GM04504 (cell line): ENCODE measurements at regions not wholly inside any gene's neighbourhood (a gene's known extent, or its start where the extent isn't known, plus 50 kb on each side); places are given as distances from the start of the nearest gene placed in this dataset.

Source experiments
- DNase-seq: peaks from one replicate; pipeline ENCODE4 v3.0.0-alpha.2; 2012; ENCODE audit warnings: low read depth

DNA sequence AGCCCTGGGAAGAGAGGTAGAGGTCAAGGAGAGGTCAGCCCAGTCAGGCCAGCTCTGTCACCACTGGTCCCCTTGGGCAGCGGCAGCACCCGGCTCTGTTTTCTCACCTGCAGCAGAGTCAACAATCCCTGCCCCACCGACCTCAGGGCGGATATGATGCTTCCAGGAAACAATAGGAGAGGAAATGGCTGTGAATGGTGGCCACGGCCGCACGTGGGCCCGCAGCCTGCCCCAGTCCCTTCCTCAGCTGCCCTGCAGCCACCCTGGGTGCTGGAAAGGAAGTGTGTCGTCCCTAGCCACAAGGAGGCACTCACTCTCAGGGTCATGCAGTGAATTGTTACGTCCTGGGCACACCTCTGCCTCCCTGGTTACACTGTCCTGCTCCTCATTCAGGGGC lies 92.5 kb upstream of the ENPP6 start:
- no peak for DNase-seq

DNA sequence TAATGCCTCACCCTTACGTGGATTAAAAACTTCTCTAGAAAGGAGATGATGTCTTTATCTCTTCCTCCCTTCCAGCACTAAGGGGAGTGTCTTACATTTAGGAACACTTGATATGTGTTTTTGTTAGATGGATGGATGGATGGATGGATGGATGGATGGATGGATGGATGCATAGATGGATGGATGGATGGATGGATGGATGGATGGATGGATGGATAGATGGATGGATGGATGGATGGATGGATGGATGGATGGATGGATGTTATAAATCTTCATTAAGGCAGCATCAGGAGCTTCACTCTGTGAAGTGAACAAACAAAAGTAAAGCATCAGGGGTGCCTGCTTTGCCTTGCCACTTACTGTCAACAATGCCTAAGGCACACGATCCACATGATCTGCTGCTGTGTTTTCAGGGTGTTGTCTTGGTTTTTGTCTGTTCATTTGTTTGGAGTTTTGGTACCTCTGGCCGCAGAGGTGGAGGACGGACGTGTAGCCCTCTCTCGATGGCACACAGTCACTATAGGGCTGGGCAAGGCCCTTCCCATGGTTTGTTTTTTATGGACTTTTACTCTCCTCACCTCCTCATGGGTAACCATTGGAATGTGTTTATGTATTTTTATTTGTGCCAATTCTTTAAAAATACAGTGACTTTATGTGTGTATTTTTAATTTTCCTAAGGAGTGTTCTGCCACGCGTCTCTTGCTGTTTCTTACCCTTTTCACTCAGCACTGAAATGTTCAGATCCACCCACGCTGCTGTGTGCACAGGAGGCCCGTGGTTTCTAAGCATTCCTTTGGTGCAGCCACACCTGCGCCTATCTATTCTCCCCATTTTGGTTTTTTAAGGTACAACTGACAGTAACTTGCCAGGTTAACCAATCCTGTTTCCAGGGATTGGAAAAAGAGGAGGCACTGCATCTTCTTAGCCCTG lies 91.8 kb upstream of the ENPP6 start:
- no peak for DNase-seq

DNA sequence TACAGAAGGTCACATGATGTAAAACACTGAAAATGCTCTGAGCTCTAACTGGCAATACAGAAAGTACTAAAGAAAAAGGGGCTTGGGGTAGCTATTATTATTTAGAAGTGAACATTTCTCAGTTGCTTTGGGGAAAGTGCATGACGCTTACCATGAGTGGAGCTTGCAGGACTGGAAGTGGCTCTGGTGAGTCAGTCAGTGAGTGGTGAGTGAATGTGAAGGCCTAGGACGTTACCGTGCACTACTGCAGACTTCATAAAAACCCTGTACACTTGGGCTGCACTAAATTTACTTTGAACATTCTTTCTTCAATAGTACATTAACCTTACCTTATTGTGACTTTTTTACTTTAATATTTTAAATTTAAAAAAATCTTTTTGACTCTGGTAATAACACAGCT lies 89.3 kb upstream of the ENPP6 start:
- no peak for DNase-seq

DNA sequence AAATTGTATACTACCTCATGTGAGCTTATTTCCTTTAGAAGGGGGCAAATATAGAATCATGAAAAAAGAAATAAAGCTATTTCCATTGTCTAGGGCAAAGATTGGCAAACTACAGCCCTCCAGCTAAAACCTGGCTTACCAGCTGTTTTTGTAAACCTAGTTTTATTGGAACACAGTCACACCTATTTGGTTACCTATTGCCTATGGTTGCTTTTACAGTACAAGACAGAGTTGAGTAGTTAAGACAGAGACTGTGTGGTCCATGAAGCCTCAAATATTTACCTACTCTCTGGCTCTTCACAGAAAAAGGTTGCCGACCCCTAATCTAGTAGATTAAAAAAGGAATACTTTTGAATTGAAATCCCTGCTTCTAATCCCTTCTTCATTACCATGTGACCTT lies 88.8 kb upstream of the ENPP6 start:
- no peak for DNase-seq

DNA sequence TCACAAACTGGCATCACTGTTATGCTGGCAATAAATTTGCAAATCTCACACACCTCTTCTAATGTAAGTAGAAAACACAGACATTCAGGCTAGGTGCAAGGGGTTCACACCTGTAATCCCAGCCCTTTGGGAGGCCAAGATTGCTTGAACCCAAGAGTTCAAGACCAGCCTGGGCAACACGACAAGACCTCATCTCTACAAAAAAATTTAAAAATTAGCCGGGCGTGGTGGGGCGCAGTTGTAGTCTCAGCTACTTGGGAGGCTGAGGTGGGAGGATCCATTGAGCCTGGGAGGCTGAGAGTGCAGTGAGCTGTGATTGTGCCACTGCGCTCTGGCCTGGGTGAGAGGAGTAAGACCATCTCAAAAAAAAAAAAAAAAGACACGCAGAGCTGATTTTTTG lies 83.1 kb upstream of the ENPP6 start:
- no peak for DNase-seq

DNA sequence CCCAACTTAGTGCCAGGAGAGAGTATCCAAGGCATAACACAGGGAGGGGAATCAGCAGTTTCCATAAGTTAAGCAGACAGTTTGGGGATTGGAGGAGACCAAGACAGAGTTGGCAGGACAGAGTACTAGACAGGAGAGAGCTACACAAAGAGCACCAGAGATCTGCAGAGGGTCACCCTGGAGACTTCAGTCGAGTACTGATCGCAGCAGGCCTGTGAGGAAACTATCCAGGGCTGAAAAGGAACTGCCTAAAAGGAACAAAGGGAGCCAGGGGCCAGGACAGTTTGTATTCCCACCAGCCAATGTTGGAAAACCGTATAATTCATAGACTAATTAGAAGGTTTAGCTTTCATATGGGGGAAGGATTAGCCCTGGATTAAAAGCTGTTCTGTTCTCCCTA lies 80.6 kb upstream of the ENPP6 start:
- DNase-seq: no peak

DNA sequence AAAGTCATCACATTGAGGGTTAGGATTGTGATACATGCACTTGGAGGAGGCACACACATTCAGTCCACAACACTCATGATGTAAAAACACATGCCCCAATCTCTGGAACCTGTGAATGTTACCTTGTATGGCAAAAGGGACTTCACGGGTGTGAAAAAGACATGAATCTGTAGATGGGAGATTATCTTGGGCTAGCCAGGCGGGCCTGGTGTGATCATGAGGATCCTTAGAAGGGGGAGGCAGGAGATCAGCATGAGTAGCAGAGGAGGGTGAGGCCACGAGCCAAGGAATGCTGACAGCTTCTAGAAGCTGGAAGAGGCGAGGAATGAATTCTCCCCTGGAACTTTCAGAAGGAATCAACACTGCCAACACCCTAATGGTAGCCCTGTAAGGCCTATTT lies 77.5 kb upstream of the ENPP6 start:
- DNase-seq: no peak

DNA sequence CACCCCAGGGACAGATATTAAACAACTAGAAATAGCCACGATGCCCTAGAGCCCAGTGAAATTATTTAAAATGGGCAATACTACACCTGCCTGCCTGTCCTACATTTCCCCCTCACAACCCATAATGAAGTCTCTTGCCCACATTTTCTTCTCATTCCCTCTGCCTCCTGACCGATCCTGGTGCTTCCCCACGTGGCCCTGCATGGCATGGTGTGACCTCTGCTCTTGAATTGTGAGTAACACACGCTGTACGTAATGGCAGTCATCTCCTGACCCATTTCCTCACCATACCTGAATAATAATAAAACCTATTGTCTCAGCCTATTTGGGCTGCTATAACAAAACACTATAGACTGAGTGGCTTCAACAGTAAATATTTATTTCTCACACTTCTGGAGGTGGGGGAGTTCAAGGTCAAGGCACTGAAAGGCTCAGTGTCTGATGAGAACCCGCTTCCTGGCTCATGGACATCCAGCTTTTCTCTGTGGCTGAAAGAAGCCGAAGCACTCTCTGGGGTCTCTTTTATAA lies 77.0 kb upstream of the ENPP6 start:
- DNase-seq: no peak

DNA sequence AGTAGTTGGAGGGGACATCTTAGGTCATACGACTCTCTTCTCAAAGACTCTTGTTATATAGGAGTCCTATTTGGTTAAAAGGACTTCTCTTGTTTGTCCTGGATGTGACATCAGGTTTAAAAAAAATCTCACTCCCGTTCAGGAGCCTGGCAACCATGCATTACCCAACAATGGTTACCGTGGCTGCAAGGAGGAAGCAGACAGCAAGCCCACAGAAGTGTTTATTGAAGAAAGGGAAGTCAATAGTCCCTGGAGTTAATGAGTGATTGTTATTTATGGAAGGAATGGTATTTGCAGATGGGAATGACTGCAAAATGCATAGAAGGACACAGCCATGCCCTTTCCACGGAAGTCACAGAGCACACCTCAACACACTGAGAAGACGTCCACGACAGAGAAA lies 75.9 kb upstream of the ENPP6 start:
- no peak for DNase-seq

DNA sequence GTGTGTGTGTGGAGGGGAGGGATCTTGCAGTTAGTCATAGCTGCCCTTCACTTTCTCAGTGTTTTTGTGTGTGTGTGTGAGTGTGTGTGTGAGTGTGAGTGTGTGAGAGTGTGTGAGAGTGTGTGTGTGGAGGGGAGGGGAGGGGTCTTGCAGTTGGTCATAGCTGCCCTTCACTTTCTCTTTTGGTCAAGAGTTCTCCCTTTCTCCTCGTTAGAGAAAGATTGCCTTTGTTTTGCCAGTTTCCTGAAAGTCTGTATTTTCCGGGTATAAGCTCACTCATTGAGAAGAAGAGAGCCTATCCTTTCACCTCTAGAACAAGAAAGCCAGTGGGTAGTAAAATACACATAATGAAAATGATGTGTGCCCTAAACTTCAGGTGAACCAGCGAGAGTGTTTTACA lies 75.2 kb upstream of the ENPP6 start:
- DNase-seq: no peak

DNA sequence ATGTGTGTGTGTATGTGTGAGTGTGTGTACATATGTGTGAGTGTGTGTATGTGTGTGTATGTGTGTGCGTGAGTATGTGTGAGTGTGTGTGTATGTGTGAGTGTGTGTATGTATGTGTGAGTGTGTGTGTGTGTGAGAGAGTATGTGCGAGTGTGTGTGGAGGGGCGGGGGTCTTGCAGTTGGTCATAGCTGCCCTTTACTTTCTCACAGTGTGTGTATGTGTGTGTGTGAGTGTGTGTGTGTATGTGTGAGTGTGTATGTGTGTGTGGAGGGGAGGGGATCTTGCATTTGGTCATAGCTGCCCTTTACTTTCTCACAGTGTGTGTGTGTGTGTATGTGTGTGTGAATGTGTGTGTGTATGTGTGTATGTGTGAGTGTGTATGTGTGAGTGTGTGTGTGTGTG lies 74.8 kb upstream of the ENPP6 start:
- no peak for DNase-seq

DNA sequence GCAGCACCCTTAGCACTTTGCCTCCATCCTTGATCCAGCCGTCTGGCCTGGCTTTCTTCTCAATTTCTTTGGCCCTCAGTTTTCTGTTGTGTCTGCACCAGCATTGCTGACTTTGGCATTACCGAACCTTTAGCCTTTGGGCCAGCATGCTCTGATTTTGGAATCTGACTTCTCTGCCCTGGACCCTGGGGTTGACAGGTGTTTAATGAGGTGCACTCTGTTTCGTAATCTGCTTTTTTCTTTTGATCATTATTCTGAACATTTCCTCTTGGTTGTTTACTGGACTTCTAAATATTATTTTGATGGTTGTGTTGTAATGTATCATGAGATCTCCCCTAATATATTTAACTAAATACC lies 71.5 kb upstream of the ENPP6 start:
- no peak for DNase-seq

DNA sequence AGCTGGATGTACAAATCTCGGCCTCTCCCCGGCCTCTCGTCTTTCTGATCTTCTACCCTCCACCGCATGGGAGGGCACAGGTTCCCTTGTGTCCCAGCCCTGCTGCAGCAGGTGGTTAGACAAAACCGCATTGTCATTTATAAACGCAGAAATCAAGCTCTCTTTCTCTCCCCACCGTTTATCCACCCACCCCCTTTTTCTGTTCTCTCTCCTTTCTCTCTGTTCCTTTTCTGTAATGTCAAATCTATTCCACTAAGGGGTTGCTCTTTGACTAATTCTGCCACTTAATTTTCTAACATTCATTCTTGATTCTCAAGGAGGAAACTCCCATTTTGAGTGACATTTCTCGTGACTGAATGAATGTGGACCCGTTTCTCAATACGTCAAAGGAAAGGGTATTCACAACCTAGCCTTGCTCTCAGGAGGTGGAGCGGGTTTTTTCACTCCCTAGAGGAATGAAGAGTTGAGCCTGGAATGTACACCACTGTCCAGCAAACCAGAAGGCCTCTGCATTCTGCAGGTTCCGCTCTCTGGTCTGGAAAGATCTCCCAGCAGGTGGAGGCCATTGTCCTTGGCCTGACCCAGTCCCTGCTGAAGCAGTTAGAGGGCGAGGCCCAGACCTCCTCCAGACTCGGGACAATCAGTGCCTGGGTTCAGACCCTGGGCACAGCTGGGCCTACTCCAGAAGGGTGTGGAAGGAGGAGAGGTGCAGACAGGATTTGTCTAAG lies 70.9 kb upstream of the ENPP6 start:
- DNase-seq: no peak

DNA sequence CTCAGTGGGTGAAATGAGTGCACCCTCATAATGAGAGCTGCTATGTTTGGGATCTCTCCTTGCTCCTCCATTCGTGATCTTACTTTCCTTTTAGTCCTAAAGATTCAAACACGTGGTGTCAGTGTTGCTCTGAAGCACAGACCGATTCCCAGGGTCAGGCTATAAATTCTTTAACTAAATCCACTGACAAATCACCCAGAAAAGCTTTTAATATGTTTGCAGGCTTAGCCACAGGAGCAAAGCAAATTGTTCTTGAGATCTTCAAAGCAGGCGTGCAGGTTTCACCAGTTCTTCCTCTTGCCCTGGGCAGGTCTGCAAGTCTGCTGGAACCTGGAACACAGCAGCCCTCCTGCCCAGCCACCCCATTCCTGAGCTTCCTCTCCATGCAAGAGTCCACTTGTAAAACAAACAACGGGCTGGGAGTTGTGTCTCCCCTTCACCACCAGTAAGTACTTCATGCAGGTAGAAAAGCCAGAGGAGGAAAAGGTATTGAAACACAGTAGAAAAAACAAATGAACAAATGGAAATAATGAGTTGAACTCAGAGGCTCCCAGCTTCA lies 70.1 kb upstream of the ENPP6 start:
- DNase-seq: no peak

DNA sequence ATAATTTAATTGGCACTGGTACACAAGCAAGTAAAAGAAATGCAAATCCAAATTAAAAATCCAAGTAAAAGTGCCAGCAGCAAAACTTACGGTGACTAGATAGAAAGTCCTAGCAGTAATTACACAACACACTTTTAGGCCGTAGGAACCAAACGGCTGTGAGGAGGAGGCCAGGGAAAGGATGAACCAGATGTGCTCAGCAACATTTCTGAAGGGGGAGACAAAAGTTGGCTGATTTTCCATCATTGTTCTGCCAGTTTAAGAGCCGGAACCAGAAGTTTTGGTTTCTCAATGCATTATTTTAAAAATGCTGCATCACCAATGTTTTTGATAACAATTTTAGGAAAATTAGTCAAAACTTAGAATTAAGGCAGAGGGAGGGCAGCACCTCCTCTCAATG lies 68.7 kb upstream of the ENPP6 start:
- DNase-seq: no peak

DNA sequence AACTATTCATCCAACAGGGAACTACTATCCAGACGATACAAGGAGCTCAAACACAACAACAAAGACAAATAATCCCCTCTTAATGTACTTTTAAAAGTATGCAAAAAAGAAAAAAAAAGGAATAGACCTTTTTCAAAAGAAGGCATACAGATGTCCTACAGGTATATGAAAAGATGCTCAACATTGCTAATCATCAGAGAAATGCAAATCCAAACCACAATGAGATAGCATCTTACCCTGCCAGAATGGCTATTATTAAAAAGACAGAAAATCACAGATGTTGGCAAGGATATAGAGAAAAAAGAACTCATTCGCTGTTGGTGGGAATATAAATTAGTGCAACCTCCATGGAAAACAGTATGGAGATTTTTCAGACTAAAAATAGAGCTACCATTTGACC lies 67.1 kb upstream of the ENPP6 start:
- no peak for DNase-seq

DNA sequence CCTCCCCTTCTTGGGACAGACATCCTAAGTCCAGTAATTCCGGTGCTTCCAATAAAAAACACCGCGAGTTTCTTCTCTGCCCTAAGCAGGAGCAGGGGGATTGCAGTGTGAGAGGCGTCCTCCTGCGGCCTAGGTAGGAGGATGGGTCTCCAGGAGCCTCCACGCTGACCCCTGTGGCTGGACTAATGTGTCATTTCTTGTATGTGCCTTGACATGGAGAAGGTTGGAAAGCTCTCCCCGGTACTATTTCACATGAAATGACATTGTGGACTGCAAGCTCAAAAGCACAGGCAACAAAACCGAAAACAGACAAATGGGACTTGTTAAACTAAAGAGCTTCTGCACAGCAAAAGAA lies 66.6 kb upstream of the ENPP6 start:
- no peak for DNase-seq

DNA sequence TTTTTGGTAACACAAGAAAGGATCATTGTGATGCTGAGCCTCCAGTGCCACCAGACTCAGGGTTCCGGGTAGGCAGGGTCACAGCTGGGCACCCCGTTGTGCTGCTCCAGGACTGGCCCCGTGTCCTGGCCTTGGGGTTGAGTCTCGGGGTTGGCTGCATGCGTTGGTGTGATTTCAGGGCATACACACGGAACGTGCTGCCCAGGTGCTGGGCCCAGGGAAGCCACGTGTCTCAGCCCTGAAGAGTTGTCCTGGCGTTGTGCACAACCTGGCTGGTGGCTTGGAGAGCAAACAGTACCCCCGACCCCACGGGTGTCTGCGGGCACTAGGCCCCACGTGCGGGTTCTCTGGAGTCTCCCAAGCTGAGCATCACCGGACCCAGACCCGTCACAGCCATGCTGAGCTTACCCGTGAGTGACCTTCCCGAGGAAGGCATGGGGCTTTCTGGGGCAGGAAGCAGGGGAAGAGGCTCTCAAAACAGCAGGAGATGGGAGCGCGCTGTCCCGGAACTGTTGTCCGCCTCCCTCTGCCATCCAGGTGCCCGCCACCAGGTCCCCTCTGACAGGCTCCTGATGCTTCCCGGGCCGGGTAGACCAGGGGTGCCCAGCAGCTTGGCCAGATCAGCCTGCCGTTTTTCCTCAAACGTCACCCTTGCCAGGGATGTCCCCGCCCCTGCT lies 66.1 kb upstream of the ENPP6 start:
- no peak for DNase-seq

DNA sequence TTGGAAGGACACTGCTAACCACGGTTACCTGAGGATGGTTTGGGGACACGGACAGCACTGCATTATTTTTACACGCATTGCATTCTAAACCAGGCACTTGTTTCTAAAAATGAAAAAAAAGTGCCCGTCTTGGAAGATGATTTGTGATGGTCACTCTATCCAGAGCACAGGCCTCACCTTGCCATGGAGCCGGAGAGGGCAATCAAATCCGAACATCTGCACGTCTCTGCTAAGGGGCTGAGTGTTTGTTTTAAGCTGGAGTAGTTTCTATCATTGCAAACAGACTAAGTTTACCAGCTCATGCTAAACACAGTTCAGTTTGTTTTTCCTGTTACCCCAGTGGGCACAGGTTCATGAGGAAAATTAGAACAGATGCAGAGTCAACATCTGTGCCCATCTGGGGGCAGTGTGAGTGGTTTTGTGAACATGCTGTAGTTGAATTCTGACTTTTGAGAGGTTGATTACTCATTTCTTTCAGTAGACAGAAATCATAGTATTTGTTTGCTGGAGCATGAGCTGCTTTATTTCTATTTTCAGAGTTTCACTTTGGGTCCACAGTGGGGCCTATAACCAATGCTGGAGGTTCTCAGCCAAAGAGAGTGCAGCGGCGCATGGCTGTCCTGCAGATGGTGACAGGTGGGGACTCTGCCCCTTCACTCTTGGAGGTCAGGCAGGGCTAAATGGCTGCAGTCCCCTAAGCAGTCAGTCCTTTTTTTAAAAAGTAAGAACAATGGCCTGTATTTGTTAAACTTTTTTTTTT lies 65.4 kb upstream of the ENPP6 start:
- DNase-seq: no peak

DNA sequence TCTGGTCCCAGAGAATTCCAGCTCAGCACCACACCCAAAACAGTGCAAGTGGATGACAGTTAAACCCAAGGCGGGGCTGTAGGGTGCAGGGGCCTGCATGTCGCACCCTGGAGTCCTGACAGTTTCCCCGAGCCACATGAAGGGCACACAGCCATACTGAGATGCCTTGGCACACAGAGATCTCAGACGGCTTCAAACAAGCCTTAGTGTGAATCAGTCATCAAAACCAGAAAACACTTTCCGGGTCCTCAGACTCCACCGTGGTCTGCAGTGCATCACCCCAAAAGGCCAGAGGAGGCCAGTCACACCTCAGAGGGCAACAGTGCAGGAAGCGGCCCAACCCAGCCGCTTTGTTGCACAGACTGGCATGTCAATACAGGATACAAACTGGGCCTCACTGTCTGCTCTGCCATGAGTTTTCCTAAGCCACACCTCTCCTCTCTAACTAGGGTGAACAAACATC lies 64.6 kb upstream of the ENPP6 start:
- no peak for DNase-seq

DNA sequence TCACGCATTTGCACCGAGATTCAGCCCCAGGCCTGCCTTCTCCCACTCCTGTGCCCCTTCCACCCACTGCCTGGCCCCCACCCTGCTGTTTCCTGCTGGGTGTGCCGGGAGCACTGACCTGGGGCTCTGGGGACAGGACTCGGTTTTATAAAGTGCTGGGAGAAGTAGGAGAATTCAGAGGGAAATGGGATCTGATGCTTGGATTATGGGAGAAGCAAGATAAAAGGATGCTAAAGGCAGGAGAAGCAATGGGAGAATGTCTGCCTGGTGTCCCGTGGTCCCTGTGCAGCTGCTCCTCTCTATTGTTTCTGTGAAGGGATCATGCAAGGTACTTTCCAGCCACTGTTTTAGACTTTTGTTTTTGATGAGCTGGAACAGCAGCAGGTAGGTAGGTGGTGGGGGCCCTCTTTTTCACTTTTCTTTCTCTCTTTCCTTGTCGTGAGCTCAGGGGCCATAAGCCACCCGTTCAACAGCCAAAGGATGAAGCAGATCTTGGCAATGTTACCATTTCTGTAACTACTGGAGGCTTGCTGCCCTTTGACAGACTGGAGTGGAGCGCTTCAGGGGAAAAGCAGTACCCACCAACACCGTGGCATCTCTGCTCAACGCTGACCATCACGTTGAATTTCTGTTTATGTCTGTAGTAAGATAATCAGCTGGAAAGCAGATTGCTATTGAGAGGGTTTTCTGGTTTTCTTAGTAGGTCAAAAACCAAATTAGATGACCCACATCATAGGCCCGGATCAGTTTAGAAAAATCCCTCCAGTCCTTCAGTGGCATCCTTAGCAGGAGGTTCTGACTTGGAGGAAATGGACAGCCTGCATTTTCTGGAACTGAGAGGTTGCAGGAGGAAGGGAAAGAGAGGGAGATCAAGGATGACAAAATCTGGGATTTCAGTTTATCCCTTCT lies 63.8 kb upstream of the ENPP6 start:
- no peak for DNase-seq
